Heart left ventricle (tissue), 16 donors: ENCODE measurements at regions not wholly inside any gene's neighbourhood (a gene's known extent, or its start where the extent isn't known, plus 50 kb on each side); places are given as distances from the start of the nearest gene placed in this dataset.

Experiments
- ATAC-seq, 4 donors: fragments of 200-7000 bp; cut with Tn5 transposase; one replicate each; pipeline ENCODE4 v1.9.1; 2020 to 2022; ENCODE audit warnings: moderate library complexity in 4 of 4, mild to moderate bottlenecking in 3 of 4, moderate number of reproducible peaks in 1 of 4
- DNase-seq, 5 donors: peaks; one replicate each; pipeline ENCODE4 v3.0.0-alpha.2; 2020
- H3K27ac ChIP-seq, 12 donors: fragments of 200-600 bp; sonication (generic) in 4 of 12; one replicate each; pipeline versions ENCODE4 v1.5.0 to v1.8.0; 2016 to 2022; ENCODE audit warnings: mild to moderate bottlenecking in 2 of 12
- H3K27me3 ChIP-seq, 9 donors: fragments of 200-600 bp; sonication (generic) in 2 of 9; one replicate each; pipeline versions ENCODE4 v1.5.1 to v1.8.0; 2016 to 2022; ENCODE audit warnings: mild to moderate bottlenecking in 3 of 9
- H3K36me3 ChIP-seq, 9 donors: fragments of 200-600 bp; sonication (generic) in 2 of 9; one replicate each; pipeline versions ENCODE4 v1.5.0 to v1.8.0; 2018 to 2022; ENCODE audit warnings: mild to moderate bottlenecking in 2 of 9
- H3K4me1 ChIP-seq, 12 donors: fragments of 200-600 bp; sonication (generic) in 4 of 12; one replicate each; pipeline versions ENCODE4 v1.5.0 to v1.8.0; 2016 to 2022; ENCODE audit warnings: mild to moderate bottlenecking in 3 of 12
- H3K4me3 ChIP-seq, 12 donors: fragments of 200-600 bp; sonication (generic) in 4 of 12; one replicate each; pipeline versions ENCODE4 v1.5.0 to v1.8.0; 2017 to 2022; ENCODE audit warnings: mild to moderate bottlenecking in 9 of 12, moderate library complexity in 4 of 12
- H3K9me3 ChIP-seq, 12 donors: fragments of 200-600 bp; sonication (generic) in 4 of 12; one replicate each; pipeline versions ENCODE4 v1.5.0 to v1.8.0; 2016 to 2022; ENCODE audit warnings: mild to moderate bottlenecking in 1 of 12
- POLR2A ChIP-seq, 2 donors: fragments of 450-650 bp; IDR thresholded peaks; one replicate each; pipeline ENCODE4 v1.6.1; 2017; ENCODE audit warnings: antibody characterized with exemption in 2 of 2, mild to moderate bottlenecking in 2 of 2, moderate library complexity in 2 of 2
- WGBS, 4 donors: extraction: QIAGEN DNeasy Blood & Tissue Kit in 2 of 4; methylation state at CpG; one replicate each; pipeline versions ENCODE4 v1.1.5 to v1.1.7; 2013 to 2018; 5-methylcytosine and 5-hydroxymethylcytosine counted together
- intact Hi-C, 10 donors: fragments of 100-400 bp; cut with DNase I; formaldehyde crosslinking; loops; one replicate each; pipeline versions ENCODE4 v1.11.1 to v1.14.2; 2022
- TF ChIP-seq, protein P1 (sequence below), 12 donors: fragments of 200-600 bp; sonication (generic) in 4 of 12; IDR thresholded peaks; one replicate each; pipeline versions ENCODE4 v1.5.0 to v1.8.0; 2018 to 2022; ENCODE audit warnings: antibody characterized with exemption in 12 of 12, mild to moderate bottlenecking in 5 of 12
- donor health status: ischemic (EF 13 %, LVEDD 7.1; RV severe dilation, severe dysfunction).
- donor health status: healthy with polysubstance abuse.
- donor health status: DM: no; HTN: yes; CAD: no.
- donor health status: DM: no; HTN: no; CAD: no.
- donor health status: ischemic (EF 25% LVEDD 6.9; RV normal size, moderate dysfunction).
- donor health status: ischemic (EF 25% LVEDD 5.7; RV mildly dilated, moderate dysfunction).
- donor health status: healthy.
- donor health status: DM: yes; HTN: yes; CAD: no.
- donor health status: ischemic (EF 35%, LVEDD 5.7; RV mildly dilated, moderate dysfunction).
- donor health status: nonischemic (EF 11% LVEDD 7.7; RV severe dilation, severe dysfunction).
- donor health status: DM: yes; HTN: yes; CAD: no.
- donor health status: PGD.
- donor health status: ischemic (EF 29% LVEDD 5.4; RV normal size, mild dysfunction).
- donor health status: nonischemic (EF 23%, LVEDD 6.1; RV moderate dilation, normal function).

DNA sequence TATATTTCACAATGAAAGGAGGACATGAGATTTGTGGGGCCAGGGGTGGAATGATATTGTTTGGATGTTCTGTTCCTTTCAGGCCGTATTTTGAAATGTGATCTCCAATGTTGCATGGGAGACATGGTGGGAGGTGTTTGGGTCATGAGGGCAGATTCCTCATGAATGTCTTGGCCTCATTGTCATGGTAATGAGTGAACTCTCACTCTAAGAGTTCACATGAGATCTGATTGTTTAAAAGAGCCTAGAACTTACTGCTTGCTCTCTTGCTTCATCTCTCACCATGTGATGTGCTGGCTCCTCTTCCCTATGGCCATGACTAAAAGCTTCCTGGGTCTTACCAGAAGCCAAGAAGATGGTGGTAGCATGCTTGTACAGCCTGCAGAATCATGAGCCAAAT lies 1183.0 kb downstream of the TECRL start:
- Histone ChIP-seq H3K4me3 (no peak overlapping the region), H3K27ac (no peak overlapping the region), H3K27me3 (no peaks in the 10 kb centered on the region), H3K9me3 (peaks cover 0 to 8% (median 0%) of the 10 kb centered on the region in 12 donors), H3K36me3 (no peaks in the 10 kb centered on the region), H3K4me1 (no peaks in the 10 kb centered on the region)
- no peak for TF ChIP-seq POLR2A (IDR thresholded peaks at IDR 0.05)
- TF ChIP-seq, protein P1, sequence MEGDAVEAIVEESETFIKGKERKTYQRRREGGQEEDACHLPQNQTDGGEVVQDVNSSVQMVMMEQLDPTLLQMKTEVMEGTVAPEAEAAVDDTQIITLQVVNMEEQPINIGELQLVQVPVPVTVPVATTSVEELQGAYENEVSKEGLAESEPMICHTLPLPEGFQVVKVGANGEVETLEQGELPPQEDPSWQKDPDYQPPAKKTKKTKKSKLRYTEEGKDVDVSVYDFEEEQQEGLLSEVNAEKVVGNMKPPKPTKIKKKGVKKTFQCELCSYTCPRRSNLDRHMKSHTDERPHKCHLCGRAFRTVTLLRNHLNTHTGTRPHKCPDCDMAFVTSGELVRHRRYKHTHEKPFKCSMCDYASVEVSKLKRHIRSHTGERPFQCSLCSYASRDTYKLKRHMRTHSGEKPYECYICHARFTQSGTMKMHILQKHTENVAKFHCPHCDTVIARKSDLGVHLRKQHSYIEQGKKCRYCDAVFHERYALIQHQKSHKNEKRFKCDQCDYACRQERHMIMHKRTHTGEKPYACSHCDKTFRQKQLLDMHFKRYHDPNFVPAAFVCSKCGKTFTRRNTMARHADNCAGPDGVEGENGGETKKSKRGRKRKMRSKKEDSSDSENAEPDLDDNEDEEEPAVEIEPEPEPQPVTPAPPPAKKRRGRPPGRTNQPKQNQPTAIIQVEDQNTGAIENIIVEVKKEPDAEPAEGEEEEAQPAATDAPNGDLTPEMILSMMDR (IDR thresholded peaks at IDR 0.05) = no peak
- DNase-seq = no peak
- intact Hi-C loops = no loop called here
- WGBS, 4 donors = 63 to 89% (median 83%) methylated on average over 1 of the region's 1 CpG
- ATAC-seq = no peak

DNA sequence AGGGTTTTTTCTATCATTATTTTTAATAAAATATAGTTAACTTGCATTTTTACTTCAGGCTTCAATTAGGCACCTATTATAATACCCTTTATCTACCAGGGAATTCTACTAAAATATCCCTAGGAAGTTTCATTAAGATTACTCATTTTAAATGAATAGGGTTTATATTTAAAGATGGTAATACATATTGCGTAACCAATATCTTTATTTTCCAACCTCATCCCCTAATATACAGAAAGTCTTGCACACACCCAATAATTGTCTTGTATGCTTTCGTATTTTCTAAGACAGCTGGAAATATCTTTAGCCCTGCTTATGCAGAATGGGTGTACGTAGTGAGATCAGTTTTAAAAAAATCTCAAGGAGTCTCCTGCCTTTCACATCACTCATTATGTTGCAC lies 1186.8 kb downstream of the TECRL start:
- Histone ChIP-seq H3K36me3 (no peaks in the 10 kb centered on the region), H3K27ac (no peak overlapping the region), H3K9me3 (peaks cover 0 to 5% (median 0%) of the 10 kb centered on the region in 12 donors), H3K27me3 (no peaks in the 10 kb centered on the region), H3K4me3 (no peak overlapping the region), H3K4me1 (no peaks in the 10 kb centered on the region)
- DNase-seq (no peak), ATAC-seq (no peak)
- intact Hi-C loops = no loop called here
- TF ChIP-seq, protein P1 (IDR thresholded peaks at IDR 0.05) = no peak
- TF ChIP-seq POLR2A (IDR thresholded peaks at IDR 0.05) = no peak
- 80 to 87% (median 84%) methylated on average over 3 of the region's 3 CpGs for WGBS, 4 donors

GRCh38 chr4:63221477-63221876 lies 1187.8 kb downstream of the TECRL start:
- DNase-seq (no peak), ATAC-seq (no peak)
- H3K9me3 ChIP-seq = peaks cover 0 to 14% (median 0%) of the 10 kb centered on the region in 12 donors
- no peaks in the 10 kb centered on the region for H3K27me3 ChIP-seq
- intact Hi-C loops = no loop called here
- WGBS, 4 donors = 88 to 97% (median 93%) methylated on average over 1 of the region's 1 CpG
- H3K27ac ChIP-seq = no peak overlapping the region
- H3K4me1 ChIP-seq = no peaks in the 10 kb centered on the region
- TF ChIP-seq POLR2A (IDR thresholded peaks at IDR 0.05) = no peak
- TF ChIP-seq, protein P1 (IDR thresholded peaks at IDR 0.05) = no peak
- H3K4me3 ChIP-seq = no peak overlapping the region
- H3K36me3 ChIP-seq = no peaks in the 10 kb centered on the region

DNA sequence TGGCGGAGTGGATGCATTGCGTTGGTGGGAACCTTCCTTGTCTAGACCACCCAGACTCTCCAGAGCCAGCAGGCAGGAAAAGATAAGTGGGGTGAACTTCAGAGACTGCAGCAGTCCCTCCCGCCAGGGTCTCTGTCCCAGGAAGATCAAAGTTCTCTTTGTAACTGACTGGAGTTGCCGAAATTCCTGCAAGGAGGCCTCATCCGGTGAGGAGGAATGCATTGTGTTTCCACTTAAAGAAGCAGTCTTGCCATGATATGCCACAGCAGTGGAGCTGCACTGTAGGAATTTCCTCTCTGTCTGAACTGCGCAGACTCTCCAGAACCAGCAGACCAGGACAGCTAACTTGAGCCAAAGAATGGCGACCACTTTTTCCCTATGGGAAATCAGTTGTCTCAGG lies 1190.4 kb downstream of the TECRL start:
- no peaks in the 10 kb centered on the region for H3K4me1 ChIP-seq
- no peak for ATAC-seq
- no peak for DNase-seq
- no peaks in the 10 kb centered on the region for H3K27me3 ChIP-seq
- no peak overlapping the region for H3K27ac ChIP-seq
- 59 to 92% (median 72%) methylated on average over 5 to 7 of the region's 7 CpGs for WGBS, 4 donors
- TF ChIP-seq POLR2A (IDR thresholded peaks at IDR 0.05) = no peak
- TF ChIP-seq, protein P1 (IDR thresholded peaks at IDR 0.05) = no peak
- intact Hi-C loops = no loop called here
- peaks cover 0 to 26% (median 7%) of the 10 kb centered on the region in 12 donors for H3K9me3 ChIP-seq
- H3K4me3 ChIP-seq = no peak overlapping the region
- no peaks in the 10 kb centered on the region for H3K36me3 ChIP-seq
